MM.1S (cell line): ENCODE measurements at regions not wholly inside any gene's neighbourhood (a gene's known extent, or its start where the extent isn't known, plus 50 kb on each side); places are given as distances from the start of the nearest gene placed in this dataset.

Source experiments
- CTCF ChIP-seq: fragments of 300-600 bp; sonication (generic); IDR thresholded peaks from 2 replicates; pipeline ENCODE4 v1.5.1; 2016; ENCODE audit warnings: antibody characterized with exemption, low read length, mixed read lengths
- EZH2 ChIP-seq: fragments of 300-600 bp; sonication (generic); optimal IDR thresholded peaks from 2 replicates; pipeline ENCODE3; 2017; ENCODE audit warnings: low read depth, mild to moderate bottlenecking, antibody characterized with exemption, low read length, mixed read lengths

GRCh38 chr1:214899908-214900460, 182.6 kb upstream of the KCNK2 start:
- TF ChIP-seq CTCF = no peak
- no peak for TF ChIP-seq EZH2
